Adrenal gland (tissue), 5 donors: ENCODE measurements at regions not wholly inside any gene's neighbourhood (a gene's known extent, or its start where the extent isn't known, plus 50 kb on each side); places are given as distances from the start of the nearest gene placed in this dataset.

ENCODE experiments used
- CTCF ChIP-seq, 6 experiments: fragments of 450-650 bp in 4 of 6; fragments of 200-600 bp in 2 of 6; sonication (generic) in 1 of 6; IDR thresholded peaks; 1 replicate in 5 of 6; 2 replicates in 1 of 6; pipeline versions ENCODE4 v1.5.1 to v1.8.0; 2016 to 2021; ENCODE audit warnings: antibody characterized with exemption in 6 of 6, mild to moderate bottlenecking in 2 of 6, moderate library complexity in 1 of 6
- POLR2A ChIP-seq, 2 donors: fragments of 450-650 bp; IDR thresholded peaks; one replicate each; pipeline ENCODE4 v1.6.1; 2017; ENCODE audit warnings: antibody characterized with exemption in 2 of 2, mild to moderate bottlenecking in 2 of 2, moderate library complexity in 1 of 2
- donor health status: DM: no; HTN: no; CAD: no.

- TF ChIP-seq CTCF (IDR thresholded peaks at IDR 0.05) (no peak), POLR2A (IDR thresholded peaks at IDR 0.05) (no peak)
These were observed 450.3 kb upstream of the ARGLU1 start for GRCh38 chr13:107018285-107018684.
